IMR-90 (cell line): ENCODE measurements at regions not wholly inside any gene's neighbourhood (a gene's known extent, or its start where the extent isn't known, plus 50 kb on each side); places are given as distances from the start of the nearest gene placed in this dataset.

Experiments
- ATAC-seq: fragments of 200-7000 bp; cut with Tn5 transposase; 2 replicates; pipeline ENCODE4 v1.9.1; 2020; ENCODE audit warnings: low read depth, mild to moderate bottlenecking, moderate library complexity
- BruUV-seq: library from RNA; stranded (reverse); fragments of 400-500 nt; replicated peaks from 2 replicates; lab custom pipeline; 2021; lab: Mats Ljungman, UMichigan
- CTCF ChIA-PET: fragments of 300-600 bp; formaldehyde crosslinking; extraction: SDS; loops from one replicate; lab custom pipeline; 2021; ENCODE audit warnings: antibody characterized with exemption; lab: Yijun Ruan, JAX
- POLR2A ChIA-PET: fragments of 300-600 bp; sonication (Branson Sonifier 250); formaldehyde crosslinking; loops from one replicate; lab custom pipeline; 2022; ENCODE audit warnings: antibody characterized with exemption; ENCODE audit not compliant: unreplicated experiment; lab: Charles Lee
- DNase-seq: peaks from one replicate; pipeline ENCODE4 v3.0.0; 2013
- H2AFZ ChIP-seq: replicated peaks from 2 replicates; pipeline ENCODE3; 2013; ENCODE audit warnings: low read length, mild to moderate bottlenecking; ENCODE audit not compliant: poor library complexity
- H2AK5ac ChIP-seq: 2 replicates; pipeline ENCODE4 v1.6.1; 2013; ENCODE audit warnings: low read depth, low read length, inconsistent platforms
- H2AK9ac ChIP-seq: replicated peaks from 2 replicates; pipeline ENCODE3; 2013; ENCODE audit warnings: mild to moderate bottlenecking, low read depth, low read length, moderate library complexity; ENCODE audit not compliant: poor library complexity
- H2BK120ac ChIP-seq: 2 replicates; pipeline ENCODE4 v1.6.1; 2013; ENCODE audit warnings: low read depth, low read length, inconsistent platforms
- H2BK15ac ChIP-seq: 3 replicates; pipeline ENCODE4 v1.6.1; 2013; ENCODE audit warnings: low read depth, low read length, inconsistent platforms
- H2BK20ac ChIP-seq: 2 replicates; pipeline ENCODE4 v1.6.1; 2013; ENCODE audit warnings: low read depth, mild to moderate bottlenecking, inconsistent platforms, low read length, moderate library complexity
- H2BK5ac ChIP-seq: 2 replicates; pipeline ENCODE4 v1.6.1; 2013; ENCODE audit warnings: mild to moderate bottlenecking, low read depth, low read length, inconsistent platforms; ENCODE audit not compliant: poor library complexity, severe bottlenecking
- H3K14ac ChIP-seq: replicated peaks from 2 replicates; pipeline ENCODE4 v1.6.1; 2013; ENCODE audit warnings: low read depth, low read length, inconsistent platforms
- H3K18ac ChIP-seq: 2 replicates; pipeline ENCODE4 v1.6.1; 2013; ENCODE audit warnings: low read depth, low read length, control low read depth
- H3K23ac ChIP-seq: 2 replicates; pipeline ENCODE4 v1.6.1; 2013; ENCODE audit warnings: low read depth, low read length, inconsistent platforms
- H3K27ac ChIP-seq: 2 replicates; pipeline ENCODE4 v1.5.1; 2013; ENCODE audit warnings: mild to moderate bottlenecking, control low read depth, low read length; ENCODE audit not compliant: insufficient read depth
- H3K27me3 ChIP-seq: 2 replicates; pipeline ENCODE4 v1.6.1; 2013; ENCODE audit warnings: low read length; ENCODE audit not compliant: control insufficient read depth, insufficient read depth
- H3K36me3 ChIP-seq: 2 replicates; pipeline ENCODE4 v1.6.1; 2013; ENCODE audit warnings: low read length, mixed read lengths; ENCODE audit not compliant: control insufficient read depth, insufficient read depth
- H3K4ac ChIP-seq: 2 replicates; pipeline ENCODE4 v1.6.1; 2013; ENCODE audit warnings: low read depth, low read length, inconsistent platforms
- H3K4me1 ChIP-seq: 2 replicates; pipeline ENCODE4 v1.6.1; 2013; ENCODE audit warnings: low read length, mixed read lengths; ENCODE audit not compliant: control insufficient read depth, insufficient read depth
- H3K4me2 ChIP-seq: 2 replicates; pipeline ENCODE4 v1.6.1; 2013; ENCODE audit warnings: low read depth, mild to moderate bottlenecking, control low read depth, low read length, moderate library complexity
- H3K4me3 ChIP-seq: 2 replicates; pipeline ENCODE4 v1.5.1; 2013; ENCODE audit warnings: low read depth, mild to moderate bottlenecking, control low read depth, low read length, moderate library complexity; ENCODE audit not compliant: insufficient read depth
- H3K56ac ChIP-seq: 2 replicates; pipeline ENCODE4 v1.6.1; 2013; ENCODE audit warnings: low read length, inconsistent platforms; ENCODE audit not compliant: insufficient read depth; ENCODE audit errors: extremely low read depth
- H3K79me1 ChIP-seq, 2 experiments: 2 replicates each; pipeline ENCODE4 v1.6.1; 2013; ENCODE audit warnings: low read length in 2 of 2, inconsistent platforms in 1 of 2, low read depth in 1 of 2
- H3K9ac ChIP-seq: 2 replicates; pipeline ENCODE4 v1.6.1; 2013; ENCODE audit warnings: low read depth, low read length, control low read depth
- H3K9me1 ChIP-seq: 2 replicates; pipeline ENCODE4 v1.6.1; 2013; ENCODE audit warnings: low read length, inconsistent platforms; ENCODE audit not compliant: insufficient read depth
- H3K9me3 ChIP-seq: 2 replicates; pipeline ENCODE4 v1.6.1; 2013; ENCODE audit warnings: low read length; ENCODE audit not compliant: control insufficient read depth, insufficient read depth
- H4K20me1 ChIP-seq: 2 replicates; pipeline ENCODE4 v1.6.1; 2013; ENCODE audit warnings: low read length, inconsistent platforms; ENCODE audit not compliant: insufficient read depth
- H4K5ac ChIP-seq: 2 replicates; pipeline ENCODE4 v1.6.1; 2013; ENCODE audit warnings: mild to moderate bottlenecking, low read depth, low read length, control low read depth
- H4K8ac ChIP-seq, 2 experiments: 2 replicates each; pipeline ENCODE4 v1.6.1; 2013; ENCODE audit warnings: low read depth in 2 of 2, low read length in 2 of 2, control low read depth in 1 of 2, inconsistent platforms in 1 of 2
- H4K91ac ChIP-seq: 2 replicates; pipeline ENCODE4 v1.6.1; 2013; ENCODE audit warnings: low read depth, low read length, inconsistent platforms; ENCODE audit not compliant: insufficient read depth
- CHD1 ChIP-seq: IDR thresholded peaks from 2 replicates; pipeline ENCODE4 v1.6.1; 2012; ENCODE audit warnings: low read depth, low read length, improper control_type of control experiment
- ELK1 ChIP-seq: fragments of 150-350 bp; IDR thresholded peaks from 2 replicates; pipeline ENCODE4 v1.6.1; 2016; ENCODE audit warnings: low read depth, mild to moderate bottlenecking, low read length, moderate library complexity, borderline replicate concordance
- MAZ ChIP-seq: IDR thresholded peaks from 2 replicates; pipeline ENCODE4 v1.6.1; 2012; ENCODE audit warnings: low read depth, mild to moderate bottlenecking, low read length, improper control_type of control experiment, moderate library complexity, borderline replicate concordance
- MXI1 ChIP-seq: IDR thresholded peaks from 2 replicates; pipeline ENCODE4 v1.6.1; 2012; ENCODE audit warnings: low read depth, mild to moderate bottlenecking, low read length, moderate library complexity, borderline replicate concordance
- POLR2A ChIP-seq: IDR thresholded peaks from 2 replicates; pipeline ENCODE4 v1.6.1; 2012; ENCODE audit warnings: mild to moderate bottlenecking, low read depth, low read length
- RAD21 ChIP-seq: IDR thresholded peaks from 2 replicates; pipeline ENCODE4 v1.6.1; 2012; ENCODE audit warnings: low read length, improper control_type of control experiment
- RCOR1 ChIP-seq: IDR thresholded peaks from 2 replicates; pipeline ENCODE4 v1.6.1; 2012; ENCODE audit warnings: mild to moderate bottlenecking, low read length, improper control_type of control experiment; ENCODE audit not compliant: insufficient replicate concordance
- SMC3 ChIP-seq: fragments of 150-350 bp; IDR thresholded peaks from 2 replicates; pipeline ENCODE4 v1.6.1; 2016; ENCODE audit warnings: low read depth, mild to moderate bottlenecking, antibody characterized with exemption, low read length, moderate library complexity
- USF2 ChIP-seq: fragments of 150-350 bp; IDR thresholded peaks from 2 replicates; pipeline ENCODE4 v1.6.1; 2017; ENCODE audit warnings: mild to moderate bottlenecking, antibody characterized with exemption, low read length, low read depth
- WGBS, 2 experiments: methylation state at CpG; one replicate each; pipeline versions ENCODE4 v1.1.5 to v1.1.7; 2013; ENCODE audit warnings: missing lambda C conversion rate in 2 of 2; ENCODE audit not compliant: insufficient read length in 1 of 2; ENCODE audit errors: extremely low coverage in 2 of 2; 5-methylcytosine and 5-hydroxymethylcytosine counted together
- dilution Hi-C: fragments of 300-500 bp; cut with HindIII; formaldehyde crosslinking; loops from one replicate; pipeline ENCODE4 v1.14.3; 2018; ENCODE audit warnings: low sequenced_read_pairs; ENCODE audit not compliant: unreplicated experiment
- in situ Hi-C: fragments of 300-500 bp; cut with MboI; formaldehyde crosslinking; loops from 3 replicates; pipeline ENCODE4 v1.14.3; 2019; ENCODE audit warnings: low sequenced_read_pairs, inconsistent platforms, mixed read lengths
- intact Hi-C: fragments of 100-400 bp; cut with micrococcal nuclease; formaldehyde crosslinking; loops from 2 replicates; pipeline ENCODE4 v1.10.0; 2022

- CTCF ChIA-PET: no interaction called here
- no peak overlapping the region for H2BK15ac ChIP-seq
- no peak overlapping the region for H2AK5ac ChIP-seq
- intact Hi-C loops (no loop called here), in situ Hi-C loops (no loop called here), dilution Hi-C loops (no loop called here)
- H3K9ac ChIP-seq: no peak overlapping the region
- 0 out of 2 replicates have a peak, but pooled peaks cover 2% of the 10 kb centered on the region for H3K9me3 ChIP-seq
- no peak overlapping the region for H2BK5ac ChIP-seq
- H3K23ac ChIP-seq: no peak overlapping the region
- H4K20me1 ChIP-seq: no peaks in the 10 kb centered on the region
- no peak overlapping the region for H3K18ac ChIP-seq
- H2BK20ac ChIP-seq: no peak overlapping the region
- H4K91ac ChIP-seq: no peak overlapping the region
- ATAC-seq (no peak), DNase-seq (no peak)
- POLR2A ChIA-PET: no interaction called here
- H3K79me1 ChIP-seq: no peaks in the 10 kb centered on the region
- no peak overlapping the region for H3K27ac ChIP-seq
- no peak overlapping the region for H3K4me2 ChIP-seq
- H3K4ac ChIP-seq: no peak overlapping the region
- H4K5ac ChIP-seq: no peak overlapping the region
- H3K36me3 ChIP-seq: no peaks in the 10 kb centered on the region
- TF ChIP-seq CHD1: no peak
- no peak for TF ChIP-seq POLR2A
- TF ChIP-seq MAZ: no peak
- no peak for TF ChIP-seq RCOR1
- no peak for TF ChIP-seq ELK1
- TF ChIP-seq SMC3: no peak
- TF ChIP-seq USF2: no peak
- no peak for TF ChIP-seq RAD21
- no peak for TF ChIP-seq MXI1
- H4K8ac ChIP-seq: no peak overlapping the region
- no peaks in the 10 kb centered on the region for H3K9me1 ChIP-seq
- H3K14ac ChIP-seq: no peak overlapping the region
- H3K27me3 ChIP-seq: no peaks in the 10 kb centered on the region
- no peak overlapping the region for H2AFZ ChIP-seq
- no TSS peak for BruUV-seq
- H2BK120ac ChIP-seq: no peak overlapping the region
- H2AK9ac ChIP-seq: no peak overlapping the region
- H3K4me1 ChIP-seq: no peaks in the 10 kb centered on the region
- WGBS, 2 experiments: 57% methylated on average over 2 of the region's 5 CpGs; no CpG with 5 or more reads in 1 of the 2 experiments
- H3K4me3 ChIP-seq: no peak overlapping the region
- no peak overlapping the region for H3K56ac ChIP-seq
Measured at GRCh38 chr18:7382328-7383001, 151.6 kb downstream of the LRRC30 start.
